B cell (primary cell): ENCODE measurements at regions not wholly inside any gene's neighbourhood (a gene's known extent, or its start where the extent isn't known, plus 50 kb on each side); places are given as distances from the start of the nearest gene placed in this dataset.

Experiments used
- ATAC-seq: fragments of 200-7000 bp; cut with Tn5 transposase; one replicate; pipeline ENCODE4 v1.10.0; 2021; ENCODE audit warnings: low read depth, mild to moderate bottlenecking, moderate number of reproducible peaks, moderate library complexity
- CTCF ChIA-PET: fragments of 350-600 bp; sonication (Branson Sonifier 250); formaldehyde crosslinking; loops from one replicate; lab custom pipeline; 2021; ENCODE audit warnings: antibody characterized with exemption, inconsistent platforms; lab: Charles Lee
- POLR2A ChIA-PET: fragments of 350-600 bp; sonication (Branson Sonifier 250); formaldehyde crosslinking; loops from one replicate; lab custom pipeline; 2021; ENCODE audit warnings: antibody characterized with exemption; lab: Charles Lee
- DNase-seq: peaks from one replicate; pipeline ENCODE4 v3.0.0; 2013
- H2AFZ ChIP-seq: 2 replicates; pipeline ENCODE4 v1.6.1; 2012; ENCODE audit warnings: mild to moderate bottlenecking, low read depth, low read length; ENCODE audit not compliant: insufficient read depth, poor library complexity, severe bottlenecking
- H3K27ac ChIP-seq, 2 donors: 1 replicate in 1 of 2; 2 replicates in 1 of 2; pipeline ENCODE4 v1.5.1; 2012 to 2013; ENCODE audit warnings: low read length in 2 of 2, mild to moderate bottlenecking in 2 of 2, moderate library complexity in 1 of 2
- H3K27me3 ChIP-seq, 4 experiments: fragments of 200-600 bp in 1 of 4; sonication (generic) in 1 of 4; replicated peaks in 1 of 4; 1 replicate in 2 of 4; 2 replicates in 2 of 4; pipeline versions ENCODE4 v1.6.1 to v1.7.0; 2013 to 2016; ENCODE audit warnings: low read length in 3 of 4, mild to moderate bottlenecking in 2 of 4, mixed read lengths in 1 of 4, moderate library complexity in 1 of 4; ENCODE audit not compliant: insufficient read depth in 4 of 4, control insufficient read depth in 3 of 4; ENCODE audit errors: control extremely low read depth in 1 of 4
- H3K36me3 ChIP-seq, 2 experiments: replicated peaks in 1 of 2; 1 replicate in 1 of 2; 2 replicates in 1 of 2; pipeline versions ENCODE4 v1.6.1 to v1.7.1; 2013; ENCODE audit warnings: low read length in 1 of 2; ENCODE audit not compliant: insufficient read depth in 2 of 2, control insufficient read depth in 1 of 2; ENCODE audit errors: control extremely low read depth in 1 of 2, extremely low read depth in 1 of 2
- H3K4me1 ChIP-seq, 2 donors: fragments of 200-600 bp in 1 of 2; sonication (generic) in 1 of 2; 1 replicate in 1 of 2; 2 replicates in 1 of 2; pipeline versions ENCODE4 v1.5.1 to v1.6.1; 2013 to 2017; ENCODE audit warnings: low read length in 2 of 2; ENCODE audit not compliant: control insufficient read depth in 2 of 2, insufficient read depth in 2 of 2
- H3K4me2 ChIP-seq: replicated peaks from 2 replicates; pipeline ENCODE3; 2012; ENCODE audit warnings: mild to moderate bottlenecking, low read depth, low read length; ENCODE audit not compliant: poor library complexity, severe bottlenecking
- H3K4me3 ChIP-seq, 5 experiments: fragments of 200-600 bp in 1 of 5; sonication (generic) in 1 of 5; 1 replicate in 3 of 5; 2 replicates in 2 of 5; pipeline versions ENCODE4 v1.5.1 to v1.7.0; 2011 to 2016; ENCODE audit warnings: low read length in 4 of 5, mild to moderate bottlenecking in 4 of 5, low read depth in 2 of 5, control low read depth in 1 of 5, moderate library complexity in 1 of 5; ENCODE audit not compliant: insufficient read depth in 1 of 5; ENCODE audit errors: control extremely low read depth in 1 of 5, extremely low read depth in 1 of 5
- H3K79me2 ChIP-seq: fragments of 200-600 bp; sonication (generic); one replicate; pipeline ENCODE4 v1.6.0; 2016; ENCODE audit warnings: low read length; ENCODE audit not compliant: control insufficient read depth, insufficient read depth
- H3K9ac ChIP-seq: fragments of 200-600 bp; sonication (generic); 2 replicates; pipeline ENCODE4 v1.6.1; 2017; ENCODE audit warnings: mild to moderate bottlenecking, low read length, moderate library complexity
- H3K9me3 ChIP-seq, 3 donors: one replicate each; pipeline versions ENCODE4 v1.6.1 to v1.7.1; 2013; ENCODE audit warnings: low read length in 2 of 3; ENCODE audit not compliant: control insufficient read depth in 2 of 3, insufficient read depth in 1 of 3; ENCODE audit errors: control extremely low read depth in 1 of 3
- H4K20me1 ChIP-seq: 2 replicates; pipeline ENCODE4 v1.6.0; 2012; ENCODE audit warnings: mild to moderate bottlenecking, low read length; ENCODE audit not compliant: insufficient read depth, control insufficient read depth, poor library complexity, severe bottlenecking
- H3K27ac Mint-ChIP-seq: one replicate; pipeline ENCODE4 v1.8.0; 2021; ENCODE audit warnings: mixed read lengths
- H3K27me3 Mint-ChIP-seq: one replicate; pipeline ENCODE4 v1.8.0; 2021; ENCODE audit warnings: mixed read lengths
- H3K4me1 Mint-ChIP-seq: one replicate; pipeline ENCODE4 v1.8.0; 2021; ENCODE audit warnings: mixed read lengths
- H3K4me3 Mint-ChIP-seq: one replicate; pipeline ENCODE4 v1.8.0; 2021; ENCODE audit warnings: mixed read lengths
- H3K9me3 Mint-ChIP-seq: one replicate; pipeline ENCODE4 v1.8.0; 2022; ENCODE audit warnings: mixed read lengths; ENCODE audit not compliant: insufficient read depth
- CTCF ChIP-seq: fragments of 200-600 bp; IDR thresholded peaks from one replicate; pipeline ENCODE4 v1.8.0; 2022; ENCODE audit warnings: antibody characterized with exemption, mild to moderate bottlenecking
- EZH2 ChIP-seq: IDR thresholded peaks from 2 replicates; pipeline ENCODE4 v1.6.1; 2012; ENCODE audit warnings: borderline replicate concordance, low read depth, mild to moderate bottlenecking, moderate library complexity, low read length; ENCODE audit not compliant: insufficient read depth, poor library complexity, severe bottlenecking
- WGBS: methylation state at CpG from one replicate; pipeline ENCODE4 v1.1.5; 2013; ENCODE audit warnings: missing lambda C conversion rate; ENCODE audit not compliant: insufficient coverage; 5-methylcytosine and 5-hydroxymethylcytosine counted together
- intact Hi-C: fragments of 100-400 bp; cut with micrococcal nuclease; formaldehyde crosslinking; loops from one replicate; pipeline ENCODE4 v1.10.0; 2022

- Histone ChIP-seq H3K9ac (no peak overlapping the region), H3K36me3 (no peaks in the 10 kb centered on the region), H3K4me2 (no peak overlapping the region), H3K27ac (no peak overlapping the region), H2AFZ (no peak overlapping the region), H3K9me3 (no peaks in the 10 kb centered on the region), H4K20me1 (no peaks in the 10 kb centered on the region), H3K4me3 (no peak overlapping the region), H3K79me2 (no peaks in the 10 kb centered on the region), H3K4me1 (no peaks in the 10 kb centered on the region), H3K27me3 (no peaks in the 10 kb centered on the region)
- H3K27ac Mint-ChIP-seq = no peak overlapping the region
- WGBS = 100% methylated on average over 2 of the region's 2 CpGs
- DNase-seq = no peak
- POLR2A ChIA-PET = no interaction called here
- H3K4me3 Mint-ChIP-seq = no peak overlapping the region
- ATAC-seq = no peak
- CTCF ChIA-PET = no interaction called here
- intact Hi-C loops = no loop called here
- no peaks in the 10 kb centered on the region for H3K27me3 Mint-ChIP-seq
- H3K4me1 Mint-ChIP-seq = no peaks in the 10 kb centered on the region
- TF ChIP-seq EZH2 (no peak), CTCF (no peak)
- H3K9me3 Mint-ChIP-seq = peaks cover 4% of the 10 kb centered on the region
These were observed 950.7 kb upstream of the PHF14 start for GRCh38 chr7:10022957-10023356.

- no peak overlapping the region for H3K27ac ChIP-seq
- Mint-ChIP-seq H3K27me3 (no peaks in the 10 kb centered on the region), H3K4me3 (no peak overlapping the region), H3K4me1 (no peaks in the 10 kb centered on the region), H3K9me3 (no peaks in the 10 kb centered on the region), H3K27ac (no peak overlapping the region)
- DNase-seq (no peak), ATAC-seq (no peak)
- H3K27me3 ChIP-seq = no peaks in the 10 kb centered on the region
- H3K4me3 ChIP-seq = no peak overlapping the region
- no peaks in the 10 kb centered on the region for H3K9me3 ChIP-seq
- intact Hi-C loops = no loop called here
- no peaks in the 10 kb centered on the region for H4K20me1 ChIP-seq
- H3K9ac ChIP-seq = no peak overlapping the region
- no peak overlapping the region for H3K4me2 ChIP-seq
- 7% methylated on average over 2 of the region's 5 CpGs for WGBS
- TF ChIP-seq CTCF = no peak
- no peak for TF ChIP-seq EZH2
- ChIA-PET CTCF (no interaction called here), POLR2A (no interaction called here)
- no peaks in the 10 kb centered on the region for H3K36me3 ChIP-seq
- H3K79me2 ChIP-seq = no peaks in the 10 kb centered on the region
- no peaks in the 10 kb centered on the region for H3K4me1 ChIP-seq
- no peak overlapping the region for H2AFZ ChIP-seq
These were observed 938.7 kb upstream of the PHF14 start for GRCh38 chr7:10034843-10035556.
